H1 (cell line): ENCODE measurements at regions not wholly inside any gene's neighbourhood (a gene's known extent, or its start where the extent isn't known, plus 50 kb on each side); places are given as distances from the start of the nearest gene placed in this dataset.

Experiments
- CTCF ChIP-seq, 3 experiments: IDR thresholded peaks; 1 replicate in 2 of 3; 2 replicates in 1 of 3; pipeline versions ENCODE4 v1.5.1 to v1.6.1; 2011; ENCODE audit warnings: low read length in 3 of 3, mild to moderate bottlenecking in 3 of 3, inconsistent platforms in 2 of 3, low read depth in 1 of 3, moderate library complexity in 1 of 3; ENCODE audit not compliant: insufficient read depth in 1 of 3; ENCODE audit errors: control extremely low read depth in 1 of 3
- MAFK ChIP-seq: IDR thresholded peaks from 2 replicates; pipeline ENCODE4 v1.6.1; 2012; ENCODE audit warnings: low read depth, mild to moderate bottlenecking, improper control_type of control experiment, low read length
- POLR2A ChIP-seq, 2 experiments: IDR thresholded peaks; 1 replicate in 1 of 2; 2 replicates in 1 of 2; pipeline ENCODE4 v1.6.1; 2011; ENCODE audit warnings: low read depth in 2 of 2, low read length in 2 of 2, mild to moderate bottlenecking in 2 of 2; ENCODE audit errors: control extremely low read depth in 1 of 2
- RAD21 ChIP-seq, 2 experiments: IDR thresholded peaks in 1 of 2; conservative IDR thresholded peaks in 1 of 2; 2 replicates each; pipeline ENCODE4 v1.6.1; 2011; ENCODE audit warnings: low read depth in 2 of 2, low read length in 2 of 2, improper control_type of control experiment in 1 of 2, inconsistent platforms in 1 of 2, mild to moderate bottlenecking in 1 of 2, moderate library complexity in 1 of 2
- TCF12 ChIP-seq: IDR thresholded peaks from 2 replicates; pipeline ENCODE4 v1.6.1; 2011; ENCODE audit warnings: low read depth, mild to moderate bottlenecking, low read length
- YY1 ChIP-seq: IDR thresholded peaks from 2 replicates; pipeline ENCODE4 v1.6.1; 2011; ENCODE audit warnings: low read depth, mild to moderate bottlenecking, low read length
- TF ChIP-seq, protein P1 (sequence below): IDR thresholded peaks from 2 replicates; pipeline ENCODE4 v1.6.1; 2012; ENCODE audit warnings: inconsistent platforms
- TF ChIP-seq, protein P2 (sequence below): IDR thresholded peaks from 2 replicates; pipeline ENCODE4 v1.6.1; 2011; ENCODE audit warnings: low read length, improper control_type of control experiment

DNA sequence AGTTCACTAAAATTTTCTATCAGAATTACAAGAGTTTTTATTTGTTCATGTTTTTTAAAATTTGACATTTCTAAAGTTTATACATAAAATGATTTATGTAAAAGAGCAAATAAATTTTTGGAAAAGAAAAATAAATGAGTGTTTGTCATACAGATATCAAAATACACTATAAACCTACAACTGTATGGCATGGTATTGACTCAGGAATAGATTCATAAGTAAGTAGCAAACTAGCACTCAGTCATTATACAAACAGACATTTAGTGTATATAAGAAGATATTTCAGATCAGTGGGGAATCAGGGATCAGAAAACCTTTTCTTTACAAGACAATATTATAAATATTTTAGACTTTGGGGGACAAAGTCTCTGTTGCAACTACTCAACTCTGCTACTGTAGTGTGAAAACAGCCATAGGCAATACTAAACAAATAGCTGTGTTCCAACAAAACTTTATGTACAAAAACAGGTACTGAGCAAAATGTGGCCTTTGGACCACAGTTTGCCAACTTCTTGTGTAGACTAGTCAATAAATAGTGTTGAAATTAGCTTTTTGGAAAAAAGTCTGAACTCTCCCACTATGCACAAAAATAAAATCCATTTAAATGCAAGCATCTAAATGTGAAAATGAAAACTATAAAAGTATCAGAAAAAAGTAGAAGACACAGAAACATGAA is 508.8 kb upstream of the CAMK1G start:
- TF ChIP-seq MAFK (no peak), POLR2A (IDR thresholded peaks at IDR 0.05; ENCODE audit: control extremely low read depth in 1 of 2, low read depth in 2 of 2, low read length in 2 of 2) (no peak), TCF12 (no peak), CTCF (IDR thresholded peaks at IDR 0.05; ENCODE audit: control extremely low read depth in 1 of 3, insufficient read depth in 1 of 3, low read depth in 1 of 3, low read length in 3 of 3) (no peak), RAD21 (IDR thresholded peaks at IDR 0.05 in 1 of 2, conservative IDR thresholded peaks at IDR 0.05 in 1 of 2; ENCODE audit: low read depth in 2 of 2, low read length in 2 of 2) (no peak), YY1 (no peak)
- TF ChIP-seq, protein P1, sequence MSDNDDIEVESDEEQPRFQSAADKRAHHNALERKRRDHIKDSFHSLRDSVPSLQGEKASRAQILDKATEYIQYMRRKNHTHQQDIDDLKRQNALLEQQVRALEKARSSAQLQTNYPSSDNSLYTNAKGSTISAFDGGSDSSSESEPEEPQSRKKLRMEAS: no peak
- TF ChIP-seq, protein P2, sequence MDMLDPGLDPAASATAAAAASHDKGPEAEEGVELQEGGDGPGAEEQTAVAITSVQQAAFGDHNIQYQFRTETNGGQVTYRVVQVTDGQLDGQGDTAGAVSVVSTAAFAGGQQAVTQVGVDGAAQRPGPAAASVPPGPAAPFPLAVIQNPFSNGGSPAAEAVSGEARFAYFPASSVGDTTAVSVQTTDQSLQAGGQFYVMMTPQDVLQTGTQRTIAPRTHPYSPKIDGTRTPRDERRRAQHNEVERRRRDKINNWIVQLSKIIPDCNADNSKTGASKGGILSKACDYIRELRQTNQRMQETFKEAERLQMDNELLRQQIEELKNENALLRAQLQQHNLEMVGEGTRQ: no peak
